AG08395 (cell line): ENCODE measurements at regions not wholly inside any gene's neighbourhood (a gene's known extent, or its start where the extent isn't known, plus 50 kb on each side); places are given as distances from the start of the nearest gene placed in this dataset.

ENCODE experiments used
- DNase-seq: peaks from one replicate; pipeline ENCODE4 v3.0.0; 2012; ENCODE audit warnings: mixed read lengths, low spot score

- no peak for DNase-seq
Observed at GRCh38 chr13:89827552-89827951, 1519.9 kb upstream of the MIR17HG start.

DNA sequence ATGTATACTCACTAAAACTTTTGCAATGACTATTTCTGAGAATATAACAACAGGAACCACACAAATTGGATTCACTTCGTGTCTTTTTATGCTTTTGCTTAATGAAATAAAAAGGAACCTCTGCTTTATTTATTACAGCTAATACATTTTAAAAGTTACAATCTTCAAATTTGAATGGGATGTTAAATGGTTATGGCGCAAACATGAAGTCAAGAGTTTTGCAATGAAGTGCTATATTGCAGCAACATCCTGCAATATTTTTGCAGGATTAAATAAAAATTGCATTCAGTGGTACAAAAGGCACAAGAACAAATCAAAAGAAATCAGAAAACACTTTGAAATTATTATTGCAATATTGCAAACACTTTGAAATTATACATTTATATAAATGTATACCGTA lies 1519.0 kb upstream of the MIR17HG start:
- DNase-seq: no peak

GRCh38 chr13:89831157-89831556 lies 1516.3 kb upstream of the MIR17HG start:
- no peak for DNase-seq

GRCh38 chr13:89832827-89833226 lies 1514.7 kb upstream of the MIR17HG start:
- no peak for DNase-seq

- DNase-seq: no peak
Observed at GRCh38 chr13:89843621-89844020, 1503.9 kb upstream of the MIR17HG start.

- DNase-seq: no peak
Observed at GRCh38 chr13:89845874-89846273, 1501.6 kb upstream of the MIR17HG start.

DNA sequence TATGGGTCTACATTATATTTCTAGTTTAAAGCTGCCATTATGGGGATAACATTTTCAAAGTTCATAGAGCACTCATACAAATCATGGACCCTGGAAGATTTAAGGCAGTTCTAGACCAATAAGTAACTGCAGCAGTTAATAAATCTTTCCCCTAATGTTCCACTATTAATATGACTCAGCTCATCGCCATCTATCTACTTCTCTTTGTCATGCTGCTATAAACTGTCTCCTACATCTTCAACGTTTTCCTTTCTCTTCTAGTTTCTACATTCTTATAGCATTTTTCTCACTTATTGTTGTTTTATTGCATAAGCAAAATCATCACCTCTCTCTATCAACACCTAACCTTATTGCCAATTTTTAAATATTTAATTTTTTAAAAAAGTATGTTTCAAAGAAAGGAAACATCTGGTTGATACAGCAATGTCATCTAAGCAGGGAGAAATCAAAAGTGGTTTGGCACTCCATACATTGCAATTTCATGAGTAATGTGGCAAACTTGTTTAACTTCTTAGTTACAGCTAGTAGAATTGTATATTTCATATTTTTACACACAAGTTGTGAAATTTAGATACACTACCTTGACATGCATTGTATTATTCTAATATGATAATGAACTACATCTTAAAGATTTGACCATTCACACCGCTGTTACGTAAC lies 1500.4 kb upstream of the MIR17HG start:
- DNase-seq: no peak

- DNase-seq: no peak
Observed at GRCh38 chr13:89852570-89852969, 1494.9 kb upstream of the MIR17HG start.

DNA sequence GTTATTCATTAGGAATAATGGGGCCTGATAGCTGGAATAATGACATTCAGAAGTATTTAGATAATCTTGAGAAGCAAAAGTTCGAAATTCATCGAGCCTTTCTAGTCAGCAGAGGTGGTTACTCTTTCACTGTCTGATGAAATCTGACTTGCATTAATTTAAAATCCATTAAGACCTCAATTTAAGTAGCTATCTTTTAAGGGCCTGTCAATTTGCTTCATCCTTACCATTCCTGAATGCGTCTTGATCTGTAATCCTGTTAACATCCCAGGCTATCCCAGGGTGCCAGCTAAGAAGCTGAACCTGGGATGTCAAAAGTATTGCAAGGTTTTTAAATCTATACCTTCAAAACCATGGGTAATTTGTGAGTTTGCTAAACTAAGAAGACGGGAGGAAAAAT lies 1491.0 kb upstream of the MIR17HG start:
- no peak for DNase-seq

DNA sequence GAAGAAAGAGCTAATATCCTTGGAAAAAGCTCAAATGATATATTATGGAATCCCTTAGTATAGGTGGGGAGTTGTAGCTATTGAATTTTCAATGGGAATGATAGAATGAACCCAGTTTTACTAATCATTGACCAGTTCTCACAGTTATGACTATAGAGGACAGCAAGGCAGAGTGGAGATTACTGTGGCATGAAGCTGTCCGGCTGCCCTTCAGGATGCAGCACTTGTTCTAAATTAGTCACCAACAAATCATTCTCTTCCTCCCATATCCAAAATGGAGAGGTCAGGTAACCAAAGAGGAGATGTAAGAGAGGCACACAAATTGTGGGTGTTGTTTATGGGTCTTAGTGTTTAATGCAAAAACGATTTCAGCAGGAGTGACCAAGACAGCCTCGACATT lies 1490.0 kb upstream of the MIR17HG start:
- no peak for DNase-seq

GRCh38 chr13:89862011-89862690 lies 1485.3 kb upstream of the MIR17HG start:
- no peak for DNase-seq

DNA sequence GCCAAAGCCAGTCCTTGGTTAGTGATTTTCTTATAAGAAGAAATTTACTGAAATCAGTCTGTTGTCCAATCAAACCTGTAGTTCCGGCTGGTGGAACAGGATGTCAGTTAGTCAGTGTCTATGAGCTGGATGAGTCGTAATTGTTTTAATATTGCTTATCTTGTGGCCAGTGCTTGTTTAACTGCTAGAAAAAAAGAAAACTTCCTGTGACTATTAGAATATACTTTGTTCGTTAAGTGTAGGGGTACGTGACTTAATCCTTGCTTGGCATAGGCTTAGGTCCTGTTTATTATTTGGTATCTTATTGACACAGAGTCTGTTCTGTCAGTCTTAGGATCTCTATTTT lies 1484.8 kb upstream of the MIR17HG start:
- DNase-seq: no peak

- no peak for DNase-seq
Observed at GRCh38 chr13:89865164-89866064, 1482.1 kb upstream of the MIR17HG start.

DNA sequence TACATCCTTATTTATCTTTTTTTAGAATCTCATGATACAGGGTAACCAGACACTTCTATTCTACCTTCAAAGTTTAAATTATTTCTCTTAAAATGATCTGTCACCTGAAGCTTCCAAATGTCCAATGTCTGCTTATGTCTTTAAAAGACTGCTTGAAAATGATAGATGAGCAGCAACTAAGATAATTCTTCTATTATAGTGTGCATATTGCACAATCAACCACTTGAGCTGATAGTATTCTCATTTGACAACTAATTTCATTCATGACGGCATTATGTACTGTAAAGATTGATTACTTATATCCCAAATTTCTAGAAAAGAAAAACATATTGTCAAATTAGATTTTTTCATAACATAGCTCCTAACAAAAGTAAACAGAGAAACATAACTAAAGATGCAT lies 1478.2 kb upstream of the MIR17HG start:
- no peak for DNase-seq

- no peak for DNase-seq
Observed at GRCh38 chr13:89878904-89879303, 1468.6 kb upstream of the MIR17HG start.

- DNase-seq: no peak
Observed at GRCh38 chr13:89880201-89880600, 1467.3 kb upstream of the MIR17HG start.

- DNase-seq: no peak
Observed at GRCh38 chr13:89883893-89884448, 1463.5 kb upstream of the MIR17HG start.

- no peak for DNase-seq
Observed at GRCh38 chr13:89890806-89891205, 1456.7 kb upstream of the MIR17HG start.

DNA sequence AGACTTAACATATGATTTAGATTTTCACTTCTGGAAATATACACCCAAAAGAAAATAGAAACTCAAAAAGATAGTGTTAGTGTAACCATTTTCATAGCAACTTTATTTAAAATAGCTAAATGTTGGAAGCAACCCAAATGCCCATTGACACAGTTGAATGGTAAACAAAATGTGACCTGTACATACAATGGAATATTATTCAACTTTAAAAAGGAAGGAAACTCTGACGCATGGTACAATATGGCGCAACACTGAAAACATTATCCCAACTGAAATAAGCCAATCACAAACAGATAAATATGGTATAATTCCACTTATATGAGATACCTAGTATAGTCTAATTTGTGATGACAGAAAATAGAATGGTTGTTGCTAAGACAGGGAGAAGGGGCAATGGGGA lies 1456.1 kb upstream of the MIR17HG start:
- DNase-seq: no peak

GRCh38 chr13:89897681-89898080 lies 1449.8 kb upstream of the MIR17HG start:
- no peak for DNase-seq

DNA sequence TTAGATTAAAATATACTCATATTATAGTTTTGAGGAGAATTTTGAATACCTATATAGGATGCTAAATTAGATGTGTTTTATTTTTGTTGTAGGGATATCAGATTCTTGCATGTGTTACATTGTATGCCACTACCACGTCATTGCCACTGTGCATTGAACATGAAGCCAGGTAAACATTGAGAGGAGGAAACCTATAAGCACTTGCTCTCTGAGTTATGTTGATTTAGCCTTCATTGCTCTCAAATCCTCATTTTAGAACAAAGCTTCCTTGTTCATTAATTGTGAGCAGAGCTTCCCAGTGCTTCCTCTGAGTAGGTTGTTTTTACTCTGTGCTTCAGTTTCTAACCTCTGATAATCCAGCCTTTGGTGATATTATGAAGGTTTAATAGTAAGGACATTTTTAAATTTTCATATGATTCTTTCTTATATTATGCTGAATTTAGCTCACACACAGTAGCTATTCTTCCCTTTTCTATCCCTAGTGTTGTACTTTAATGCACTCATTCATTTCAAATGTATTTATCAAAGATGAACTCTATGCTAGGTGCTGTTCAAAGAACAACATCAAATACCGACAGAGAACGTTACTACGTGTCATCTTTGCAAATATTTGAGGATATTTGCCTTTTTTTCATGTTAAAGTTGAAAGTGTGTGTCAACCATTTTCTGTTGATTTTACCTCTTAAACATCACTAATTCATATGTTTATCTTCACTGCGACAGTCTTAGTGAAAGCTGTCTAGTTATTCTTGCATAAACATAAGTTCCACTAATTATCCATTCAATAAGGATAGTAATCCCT lies 1448.0 kb upstream of the MIR17HG start:
- DNase-seq: no peak
